Erythroblast (primary cell): ENCODE measurements at regions not wholly inside any gene's neighbourhood (a gene's known extent, or its start where the extent isn't known, plus 50 kb on each side); places are given as distances from the start of the nearest gene placed in this dataset.

Experiments
- DNase-seq, 2 experiments: peaks; one replicate each; lab custom pipeline; 2025; lab: John Stamatoyannopoulos, UW
- GATA1 ChIP-seq: IDR thresholded peaks from 2 replicates; pipeline ENCODE4 v1.6.1; 2011; ENCODE audit warnings: low read depth, mild to moderate bottlenecking, control low read depth, low read length, moderate library complexity
- POLR2A ChIP-seq: IDR thresholded peaks from 2 replicates; pipeline ENCODE4 v1.6.1; 2011; ENCODE audit warnings: mild to moderate bottlenecking, low read length

GRCh38 chr1:229033480-229033879 lies 237.4 kb upstream of the RAB4A start:
- DNase-seq, result no peak
- no peak for TF ChIP-seq GATA1
- TF ChIP-seq POLR2A, result no peak

- no peak for TF ChIP-seq GATA1
- TF ChIP-seq POLR2A, result no peak
- no peak for DNase-seq
Observed at GRCh38 chr1:229034342-229034741, 236.6 kb upstream of the RAB4A start.

- TF ChIP-seq GATA1 (no peak), POLR2A (no peak)
- no peak for DNase-seq
Observed at GRCh38 chr1:229035054-229035747, 235.7 kb upstream of the RAB4A start.

- TF ChIP-seq GATA1, result no peak
- no peak for TF ChIP-seq POLR2A
- no peak for DNase-seq
Observed at GRCh38 chr1:229035748-229036082, 235.2 kb upstream of the RAB4A start.

GRCh38 chr1:229037806-229038405 lies 233.0 kb upstream of the RAB4A start:
- no peak for TF ChIP-seq POLR2A
- no peak for TF ChIP-seq GATA1
- no peak for DNase-seq

- TF ChIP-seq GATA1, result no peak
- no peak for TF ChIP-seq POLR2A
- no peak for DNase-seq
Observed at GRCh38 chr1:229040630-229041358, 230.1 kb upstream of the RAB4A start.

GRCh38 chr1:229041946-229042345 lies 229.0 kb upstream of the RAB4A start:
- TF ChIP-seq POLR2A, result no peak
- TF ChIP-seq GATA1, result no peak
- no peak for DNase-seq

GRCh38 chr1:229042482-229042881 lies 228.4 kb upstream of the RAB4A start:
- DNase-seq, result no peak
- TF ChIP-seq GATA1 (no peak), POLR2A (no peak)

- no peak for TF ChIP-seq GATA1
- TF ChIP-seq POLR2A, result no peak
- no peak for DNase-seq
Observed at GRCh38 chr1:229043115-229043514, 227.8 kb upstream of the RAB4A start.

GRCh38 chr1:229046251-229046853 lies 224.6 kb upstream of the RAB4A start:
- DNase-seq, result no peak
- TF ChIP-seq GATA1 (no peak), POLR2A (no peak)

GRCh38 chr1:229047161-229047839 lies 223.6 kb upstream of the RAB4A start:
- TF ChIP-seq POLR2A (no peak), GATA1 (no peak)
- no peak for DNase-seq

GRCh38 chr1:229047840-229048620 lies 222.9 kb upstream of the RAB4A start:
- no peak for DNase-seq
- TF ChIP-seq GATA1, result no peak

GRCh38 chr1:229048896-229049295 lies 222.0 kb upstream of the RAB4A start:
- DNase-seq, result no peak
- TF ChIP-seq GATA1 (no peak), POLR2A (no peak)

- DNase-seq, result peak in 1 of 2 experiments; percentile 40
- TF ChIP-seq POLR2A, result no peak
- no peak for TF ChIP-seq GATA1
Observed at GRCh38 chr1:229056046-229056445, 214.9 kb upstream of the RAB4A start.
